Fibroblast of gingiva (primary cell): ENCODE measurements at regions not wholly inside any gene's neighbourhood (a gene's known extent, or its start where the extent isn't known, plus 50 kb on each side); places are given as distances from the start of the nearest gene placed in this dataset.

Experiments
- DNase-seq: peaks from one replicate; pipeline ENCODE4 v3.0.0-alpha.2; 2011; ENCODE audit warnings: low read depth

DNA sequence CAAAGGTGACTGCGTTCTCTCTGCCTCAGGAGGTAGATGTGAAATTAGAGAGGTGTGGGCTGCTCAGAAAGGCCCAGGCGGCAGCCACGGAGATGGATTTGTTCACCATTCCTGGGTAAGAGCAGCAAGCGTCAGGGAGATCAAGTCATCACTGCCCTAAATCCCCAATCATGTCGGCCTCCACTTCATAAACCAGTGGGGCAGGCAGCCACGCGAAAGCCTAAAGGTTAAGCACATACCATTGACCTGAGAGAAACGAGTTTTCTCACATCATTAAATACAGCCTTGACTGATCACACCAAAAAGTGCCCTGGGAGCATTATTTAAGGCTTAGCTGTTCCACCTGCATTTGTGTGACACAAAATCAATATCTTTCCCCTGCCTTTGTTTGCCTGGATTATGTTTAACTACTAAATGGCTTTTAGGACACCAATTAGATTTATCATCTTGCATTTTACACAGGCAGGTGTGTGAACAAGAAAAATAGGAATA, 50.7 kb upstream of the FOXB1 start:
- DNase-seq: no peak

DNA sequence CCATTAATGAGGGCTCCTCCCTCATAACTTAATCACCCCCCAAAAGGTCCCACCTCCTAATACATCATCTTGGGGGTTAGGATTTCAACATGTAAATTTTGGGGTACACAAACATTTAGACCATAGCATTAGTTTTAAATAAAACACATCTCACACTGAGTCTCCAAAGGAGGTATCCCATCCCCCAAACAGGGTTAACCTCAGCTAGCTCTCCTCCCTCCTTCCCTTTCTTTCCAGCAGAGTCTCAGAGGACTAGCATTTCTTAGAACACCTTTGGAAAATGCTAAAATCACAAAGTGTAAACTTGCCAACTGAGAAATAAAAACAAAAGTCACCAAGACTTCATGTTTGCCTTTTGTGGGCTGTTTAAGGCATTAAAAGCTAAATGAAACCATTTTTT, 51.2 kb upstream of the FOXB1 start:
- DNase-seq: no peak

DNA sequence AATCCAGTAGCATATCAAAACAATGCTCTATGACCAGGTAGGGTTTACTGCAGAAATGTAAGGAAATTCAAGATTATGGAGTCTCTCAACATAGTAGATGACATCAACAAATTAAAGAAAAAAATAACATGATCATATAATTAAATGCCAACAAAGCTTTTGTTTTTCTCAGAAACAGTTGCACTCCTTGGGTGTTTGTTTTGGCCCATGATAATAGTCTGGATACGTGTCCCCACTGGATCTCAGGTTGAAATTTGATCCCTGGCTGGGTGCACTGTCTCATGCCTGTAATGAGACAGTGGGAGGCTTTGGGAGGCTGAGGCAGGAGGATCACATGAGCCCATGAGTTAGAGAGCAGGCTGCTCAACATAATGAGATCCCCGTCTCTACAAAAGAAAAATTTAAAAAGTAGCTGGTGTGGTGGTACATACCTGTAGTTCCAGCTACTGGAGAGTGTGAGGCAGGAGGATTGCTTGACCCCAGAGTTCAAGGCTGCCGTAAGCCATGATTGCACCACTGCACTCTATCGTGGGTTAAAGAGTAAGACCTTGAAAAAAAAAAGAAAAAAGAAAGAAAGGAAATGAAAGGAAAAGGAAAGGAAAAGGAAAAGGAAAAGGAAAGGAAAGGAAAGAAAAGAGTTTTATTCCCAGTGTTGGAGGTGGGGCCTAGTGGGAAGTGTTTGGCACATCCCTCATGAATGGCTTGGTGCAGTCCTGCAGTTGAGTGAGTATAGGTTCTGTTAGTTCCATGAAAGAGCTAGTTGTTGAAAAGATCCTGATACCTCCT, 53.3 kb upstream of the FOXB1 start:
- DNase-seq: no peak

DNA sequence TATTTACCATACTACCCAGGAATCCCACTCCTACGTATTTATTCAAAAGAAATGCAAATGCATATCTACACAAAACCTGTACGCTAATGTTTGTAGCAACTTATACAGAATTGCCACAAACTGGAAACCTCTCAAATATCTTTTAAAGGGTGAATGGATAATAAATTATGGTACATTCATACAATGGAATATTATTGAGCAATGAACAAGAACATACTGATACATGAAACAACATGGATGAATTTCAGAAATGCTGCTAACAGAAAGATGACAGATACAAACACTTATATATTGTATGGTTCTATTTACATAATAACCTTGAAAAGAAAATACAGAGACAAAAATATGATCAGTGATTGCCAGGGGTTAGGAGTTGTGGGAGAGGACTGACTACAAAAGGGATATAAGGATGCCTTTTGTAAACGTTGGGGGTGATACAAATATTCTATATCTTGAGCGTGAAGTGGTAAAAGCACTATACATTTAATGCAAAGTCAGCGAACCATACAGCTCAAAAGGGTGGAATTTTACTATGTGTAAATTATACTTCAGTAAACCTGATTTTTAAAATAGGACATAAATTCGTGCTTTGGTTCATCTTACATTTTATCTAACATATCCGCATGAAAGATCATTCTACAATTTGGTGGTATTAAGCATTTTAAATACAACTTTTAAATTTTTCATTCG, 55.0 kb upstream of the FOXB1 start:
- DNase-seq: no peak

DNA sequence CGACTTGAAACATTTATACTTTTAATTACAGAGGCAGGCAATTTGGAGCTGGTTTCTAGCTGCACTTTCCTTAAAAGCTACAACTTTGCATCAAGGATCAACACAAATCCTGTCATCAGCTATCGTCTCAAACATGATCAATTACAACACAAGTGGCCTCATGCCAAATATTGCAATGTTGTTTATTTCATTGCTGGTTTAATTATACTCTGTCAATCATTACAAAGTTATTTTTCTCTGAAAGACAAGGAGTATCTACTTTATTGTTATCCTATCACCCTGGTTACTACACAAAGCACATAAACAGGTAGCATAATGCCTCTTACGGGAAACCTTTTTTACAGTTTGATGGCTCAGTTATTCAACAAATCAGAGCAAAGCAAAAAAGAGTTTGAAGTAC, 58.0 kb upstream of the FOXB1 start:
- no peak for DNase-seq

DNA sequence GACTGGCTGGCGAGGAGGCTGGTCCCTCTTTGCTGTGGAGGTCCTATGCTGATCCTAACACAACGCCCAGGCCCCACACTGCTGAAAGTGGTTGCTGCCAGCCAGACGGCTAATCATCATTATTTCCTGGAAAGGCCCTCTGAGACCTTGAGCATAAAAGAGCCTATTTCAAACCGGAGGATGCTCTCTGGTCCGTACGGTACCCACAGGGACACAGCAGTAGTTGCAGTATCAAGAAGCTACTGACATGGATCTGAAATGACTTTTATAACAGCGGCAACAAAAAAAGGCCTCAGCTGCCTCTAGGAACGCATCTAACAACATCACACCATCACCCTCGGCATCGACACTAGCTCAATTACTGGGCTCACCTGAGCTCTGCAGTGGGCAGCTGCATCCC, 59.1 kb upstream of the FOXB1 start:
- DNase-seq: no peak

DNA sequence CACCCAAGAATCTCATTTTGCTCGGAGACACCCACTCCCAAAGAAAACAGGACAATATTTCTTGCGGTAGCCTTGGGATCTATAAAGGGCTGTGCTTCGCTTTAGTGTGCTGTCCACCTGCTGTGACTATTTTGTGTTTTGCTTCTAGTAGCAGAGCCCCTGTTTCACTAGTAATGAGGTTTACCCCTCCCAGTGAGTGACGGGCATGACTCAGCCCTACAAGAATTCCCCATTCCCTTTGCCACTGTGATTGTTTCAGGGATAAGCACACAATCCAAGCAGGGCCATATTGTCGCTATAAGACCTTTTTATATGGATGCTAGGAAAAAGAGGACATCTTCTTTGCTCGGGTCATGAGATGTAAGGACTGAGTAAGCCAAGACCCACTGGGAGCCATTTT, 62.5 kb upstream of the FOXB1 start:
- no peak for DNase-seq

DNA sequence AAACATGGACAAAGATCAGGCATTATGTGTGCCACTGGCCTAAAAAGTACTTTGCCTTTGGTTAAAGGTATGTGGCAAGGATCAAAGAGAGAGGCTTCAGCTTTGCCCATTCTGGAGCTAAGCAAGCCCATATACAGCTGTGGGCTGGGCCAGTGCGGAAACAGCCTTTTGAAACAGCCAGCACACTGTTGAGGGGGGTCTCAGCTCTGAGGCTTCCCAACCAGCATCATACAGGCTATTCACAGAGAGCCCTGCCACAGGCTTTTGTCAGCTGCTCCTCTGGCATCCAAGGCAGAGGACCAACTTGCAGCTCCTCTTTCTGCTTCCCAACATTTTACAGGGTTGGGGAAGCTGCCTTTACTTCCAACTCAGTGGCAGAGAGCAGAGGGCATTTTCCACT, 63.2 kb upstream of the FOXB1 start:
- no peak for DNase-seq

DNA sequence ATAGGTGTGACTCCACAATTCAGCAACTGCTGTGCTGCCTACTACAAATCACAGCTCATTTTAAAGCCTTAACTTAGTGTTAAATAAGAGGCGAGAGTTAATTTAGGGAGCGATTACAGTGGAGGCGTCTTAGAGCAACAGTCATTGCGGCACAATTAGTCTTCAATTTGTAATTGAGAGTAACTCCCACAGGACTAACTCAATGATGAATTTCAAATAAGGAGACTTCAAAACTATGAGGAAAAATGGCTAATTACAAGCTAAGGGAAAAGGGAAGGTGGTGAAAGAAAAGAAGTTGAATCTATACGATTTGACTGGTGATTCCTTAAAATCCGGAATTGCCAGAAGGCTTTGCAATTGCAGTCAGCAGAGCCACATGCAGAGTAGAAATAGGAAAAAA, 63.7 kb upstream of the FOXB1 start:
- DNase-seq: no peak

DNA sequence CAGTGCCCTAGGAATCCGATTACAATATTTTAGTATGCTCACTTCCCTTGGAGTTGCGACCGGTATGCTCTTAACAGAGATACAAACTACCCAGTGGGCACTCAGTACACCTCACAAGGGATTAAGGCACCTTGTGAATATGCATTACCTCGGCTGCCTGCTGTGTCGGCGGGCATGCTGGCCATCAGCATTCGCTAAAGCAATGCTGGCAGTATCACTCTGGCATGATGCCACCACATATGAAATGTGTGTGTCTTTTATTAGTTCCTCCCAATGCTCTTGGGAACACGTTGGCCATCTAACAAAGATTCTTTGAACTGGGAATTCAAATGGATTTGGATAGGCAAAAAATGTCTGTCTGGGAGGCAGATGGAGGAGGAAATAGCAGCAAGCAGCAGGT, 67.4 kb upstream of the FOXB1 start:
- DNase-seq: no peak

DNA sequence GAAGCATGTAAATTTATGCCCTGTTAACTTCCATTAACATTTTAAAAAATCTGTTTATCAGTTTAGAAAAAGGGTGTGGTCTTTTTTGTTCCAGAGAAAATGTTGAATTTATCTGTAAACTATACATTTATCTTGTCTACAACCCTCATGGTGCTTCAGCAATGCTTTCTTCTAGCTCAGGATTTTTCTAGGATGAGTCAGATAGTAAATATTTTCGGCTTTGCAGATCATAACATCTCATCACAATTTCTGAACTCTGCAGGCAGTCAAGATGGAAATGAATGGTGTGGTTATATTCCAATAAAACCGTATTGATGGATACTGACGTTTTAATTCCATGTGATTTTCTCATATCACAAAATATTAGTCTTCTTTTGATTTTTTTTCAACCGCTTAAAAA, 70.5 kb upstream of the FOXB1 start:
- DNase-seq: no peak

DNA sequence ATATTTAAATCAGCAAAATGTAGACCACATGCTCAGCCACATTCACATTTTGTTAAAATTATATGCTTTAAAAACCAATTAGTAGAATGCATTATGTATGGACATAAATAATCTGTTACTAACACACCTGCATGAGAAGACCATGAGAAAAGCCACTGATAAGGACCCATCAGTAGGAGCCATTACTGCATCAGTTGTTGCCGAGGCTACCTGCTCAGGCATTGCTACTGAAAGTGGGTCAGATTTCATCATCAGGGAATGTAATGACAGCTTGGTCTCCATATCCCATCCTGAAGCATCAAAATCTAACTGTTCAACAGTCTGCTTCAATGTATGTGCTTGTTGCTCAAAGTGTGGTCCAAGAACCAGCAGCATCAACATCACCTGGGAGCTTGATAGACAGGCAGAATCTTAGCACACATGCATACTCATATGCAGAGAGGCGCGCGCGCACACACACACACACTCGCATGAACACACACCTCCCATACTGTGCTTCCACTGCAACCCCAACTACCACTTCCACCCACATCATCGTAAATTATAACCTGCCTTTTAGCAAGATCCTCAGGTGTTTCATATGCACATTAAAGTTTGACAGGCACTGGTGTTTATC, 72.4 kb upstream of the FOXB1 start:
- no peak for DNase-seq

DNA sequence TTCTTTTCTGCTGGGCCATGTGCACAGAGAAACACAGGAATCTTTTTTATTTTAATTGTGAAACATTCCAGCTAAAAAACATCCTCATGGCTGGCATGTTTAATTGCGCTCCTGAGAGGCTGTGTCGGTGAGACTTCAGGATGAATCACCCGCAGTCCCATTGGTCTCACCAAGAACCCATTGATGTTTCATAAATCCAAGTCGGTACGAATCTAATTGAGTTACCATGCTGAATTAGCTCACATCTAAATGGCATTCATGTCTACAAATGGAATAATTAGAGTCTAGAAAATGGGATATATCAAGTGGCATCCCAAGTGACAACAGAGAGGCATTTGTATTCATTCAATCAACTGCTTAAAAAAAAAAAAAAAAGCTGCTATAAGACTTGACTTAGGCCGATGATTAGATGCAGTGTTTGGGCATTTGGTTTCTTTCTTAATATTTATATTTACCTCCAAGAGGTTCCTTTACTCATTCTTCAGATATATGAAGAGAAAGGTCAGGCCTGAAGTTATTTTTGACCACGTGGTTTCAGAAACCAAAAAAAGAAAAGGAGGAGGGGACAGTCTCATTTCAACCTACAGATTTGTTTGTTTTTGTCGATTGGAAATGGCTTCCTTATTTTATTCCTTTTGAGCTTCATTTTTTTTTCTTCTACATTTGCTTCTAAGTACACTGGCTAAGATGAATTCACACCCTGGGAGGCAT, 79.1 kb upstream of the FOXB1 start:
- DNase-seq: no peak

DNA sequence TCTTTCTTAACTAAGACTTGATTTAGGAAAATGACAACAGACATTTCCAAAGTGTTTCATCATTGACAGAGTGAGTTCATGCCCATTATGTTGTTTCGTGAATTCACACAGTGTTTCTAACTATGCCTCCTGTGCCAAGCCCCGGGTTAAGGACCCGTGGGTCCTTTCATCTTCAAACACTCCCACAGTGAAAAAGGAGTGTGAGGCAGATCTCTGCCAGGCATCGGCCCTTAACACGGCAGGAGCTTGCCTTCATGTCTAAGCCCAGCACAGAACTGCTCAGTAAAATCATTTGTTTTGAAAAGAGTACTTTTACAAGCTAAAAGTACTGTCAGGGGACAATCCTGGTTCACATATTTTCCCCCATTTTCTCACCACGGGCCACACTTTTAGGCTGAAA, 80.0 kb upstream of the FOXB1 start:
- DNase-seq: no peak

DNA sequence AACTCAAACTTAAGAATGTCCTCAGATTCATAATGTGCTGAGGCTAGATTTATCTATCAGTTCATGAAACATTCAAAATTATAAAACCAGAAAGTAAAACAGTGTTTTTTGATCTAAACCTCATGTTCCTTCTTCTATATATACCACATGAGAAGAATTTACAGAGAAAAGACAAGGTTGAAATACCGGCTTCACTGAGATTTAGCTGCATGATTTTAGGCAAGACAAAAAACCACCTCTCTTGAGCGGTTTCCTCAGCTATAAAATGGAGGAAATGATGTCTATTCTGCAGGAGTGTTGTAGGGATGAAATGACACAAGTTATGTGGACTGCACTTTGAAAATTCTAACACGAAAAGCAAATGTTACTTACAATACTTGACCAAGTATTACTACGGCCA, 80.6 kb upstream of the FOXB1 start:
- DNase-seq: no peak

DNA sequence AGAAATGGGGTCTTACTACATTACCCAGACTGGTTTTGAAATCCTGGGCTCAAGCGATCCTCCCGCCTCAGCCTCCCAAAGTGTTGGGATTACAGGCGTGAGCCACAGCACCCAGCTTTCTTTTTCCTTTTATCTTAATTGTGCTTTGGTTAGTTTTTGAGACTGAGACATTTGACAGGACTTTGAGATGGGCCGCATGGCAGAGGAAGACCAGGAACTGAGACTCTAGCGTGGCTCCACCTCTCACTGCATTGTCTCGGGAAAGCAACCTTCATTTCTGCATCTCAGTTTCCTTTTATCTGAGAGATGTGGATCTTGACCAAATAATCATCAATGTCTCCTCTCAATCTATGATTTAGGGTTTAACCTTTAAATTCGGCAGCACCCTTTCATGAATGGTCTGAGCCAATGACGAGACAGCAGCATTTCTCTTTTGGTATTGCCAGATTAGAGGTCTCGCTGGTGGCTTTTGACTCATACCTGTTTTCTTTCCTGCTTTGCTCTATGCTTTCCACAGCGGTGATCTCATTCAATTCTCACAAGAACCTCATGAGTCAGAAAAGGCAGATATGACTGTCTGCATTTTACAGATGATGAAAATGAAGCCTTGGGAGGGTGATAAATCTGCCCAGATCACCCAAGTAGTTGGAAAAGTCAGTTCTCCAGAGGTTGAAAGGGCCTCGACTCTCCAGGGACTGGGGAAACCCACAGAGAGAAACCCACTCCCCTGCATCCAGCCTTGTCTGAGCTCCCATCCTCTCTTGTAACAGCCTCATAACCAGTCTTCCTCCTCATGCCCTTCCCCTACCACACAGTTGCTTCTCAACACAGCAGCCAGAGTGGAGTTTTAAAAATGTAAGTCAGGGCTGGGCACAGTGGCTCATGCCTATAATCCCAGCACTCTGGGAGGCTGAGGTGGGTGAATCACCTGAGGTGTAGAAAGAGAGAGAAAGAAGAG, 84.8 kb upstream of the FOXB1 start:
- DNase-seq: no peak

DNA sequence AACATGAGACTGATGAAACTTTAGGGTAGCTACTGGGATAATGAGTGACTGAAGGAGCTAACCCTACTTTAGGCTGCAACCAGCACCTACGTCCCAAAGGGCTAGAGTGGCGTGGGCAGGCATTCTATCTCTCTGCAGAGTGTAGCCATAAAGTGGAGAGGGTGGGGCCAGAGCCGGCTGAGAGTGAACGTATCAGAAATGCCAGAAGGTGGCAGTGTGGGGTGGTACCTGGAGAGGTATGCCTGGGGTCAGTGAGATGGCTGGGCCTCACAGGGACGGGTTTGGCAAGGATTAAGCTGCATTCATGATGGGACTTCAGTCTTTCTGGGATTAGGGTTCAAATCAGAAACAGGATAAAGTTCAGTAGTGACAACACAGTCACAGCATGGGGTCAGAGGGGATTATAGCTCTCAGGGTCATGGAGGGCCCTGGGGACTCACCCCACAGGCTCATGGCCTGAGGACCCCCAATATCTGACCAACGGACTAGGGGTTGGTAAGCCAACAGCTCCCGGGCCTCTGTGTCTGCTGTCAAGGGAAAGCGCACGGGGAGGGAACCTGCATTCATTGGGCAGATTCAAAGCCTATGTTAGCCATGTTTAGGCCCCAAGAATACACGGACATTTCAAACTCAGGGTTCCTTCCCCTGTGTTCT, 86.5 kb upstream of the FOXB1 start:
- DNase-seq: peak; percentile 6

DNA sequence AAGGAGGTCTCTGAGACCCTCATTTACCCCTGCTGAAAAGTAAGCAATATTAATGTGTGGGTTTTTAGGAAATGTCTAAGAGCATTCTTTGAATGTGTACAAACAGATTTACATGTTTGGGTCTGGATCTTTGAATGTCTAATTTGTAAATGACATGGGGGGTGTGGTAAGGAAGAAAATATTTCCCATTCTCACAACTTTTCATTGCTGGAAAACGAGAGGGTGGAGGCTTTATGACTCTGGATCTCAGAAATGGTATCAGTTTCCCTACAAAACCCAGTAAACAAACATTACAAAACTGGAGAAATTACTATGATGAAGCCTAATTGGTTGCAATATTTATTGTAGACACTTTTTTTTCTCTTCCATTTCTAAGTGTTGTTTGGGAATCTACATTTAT, 98.1 kb upstream of the FOXB1 start:
- DNase-seq: no peak

DNA sequence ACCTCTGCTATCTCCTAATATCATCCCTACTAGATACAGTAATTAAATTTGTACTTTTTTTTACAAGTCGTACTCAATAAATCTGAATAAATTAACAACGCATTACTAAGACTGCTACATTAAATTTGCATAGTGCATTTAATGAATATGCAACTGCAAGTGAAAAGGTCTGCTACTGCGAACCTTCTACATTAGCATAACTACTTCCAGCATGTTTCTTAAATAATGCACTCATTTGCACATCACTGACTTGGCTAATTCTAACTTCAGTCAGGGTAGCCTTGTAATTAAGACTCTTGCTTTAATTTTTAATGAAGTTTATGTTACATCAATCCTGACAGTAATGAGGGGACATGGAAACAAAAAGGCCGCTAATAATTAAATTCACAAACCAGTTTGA, 98.9 kb upstream of the FOXB1 start:
- DNase-seq: no peak

DNA sequence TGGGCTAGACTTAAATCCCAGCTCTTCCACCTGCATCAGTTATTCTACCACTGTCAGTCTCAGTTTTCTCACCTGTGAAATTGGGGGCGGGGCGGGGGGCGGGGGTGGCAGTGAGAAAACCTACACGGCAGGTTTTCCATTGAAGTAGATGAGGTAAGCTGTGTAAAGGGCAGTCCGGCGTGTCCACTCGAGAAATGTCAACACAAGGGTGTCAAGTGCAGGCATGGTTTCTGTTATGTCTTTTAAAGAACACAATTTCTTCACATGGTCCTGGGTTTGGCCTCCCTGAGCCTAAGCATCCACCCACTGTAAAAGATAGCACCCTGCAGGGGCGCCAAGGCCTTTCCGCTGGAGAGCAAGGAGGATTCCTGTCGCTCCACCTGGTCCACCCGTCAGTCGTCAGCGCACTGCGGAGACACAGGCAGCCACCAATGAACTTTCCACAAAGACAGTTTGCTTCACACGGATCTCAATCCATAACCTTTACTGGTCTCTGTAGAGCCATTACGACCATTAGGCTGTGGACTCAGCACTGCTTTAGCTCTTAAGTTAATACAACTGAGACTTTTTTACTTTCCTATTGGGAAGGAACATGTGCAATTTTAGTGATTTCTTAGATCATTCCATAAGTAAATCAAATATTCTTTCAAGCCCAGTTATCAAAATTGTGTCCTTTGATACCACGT, 99.5 kb upstream of the FOXB1 start:
- no peak for DNase-seq
